Glomerular visceral epithelial cell (primary cell): ENCODE measurements at regions not wholly inside any gene's neighbourhood (a gene's known extent, or its start where the extent isn't known, plus 50 kb on each side); places are given as distances from the start of the nearest gene placed in this dataset.
"Not testable (repeated sequence)": the region's sequence is repeated elsewhere in the genome, so short reads cannot be mapped to it uniquely, and the experiment has no call there.

Source experiments
- DNase-seq: peaks from one replicate; pipeline ENCODE4 v3.0.0-alpha.2; 2016; ENCODE audit errors: extremely low spot score

DNA sequence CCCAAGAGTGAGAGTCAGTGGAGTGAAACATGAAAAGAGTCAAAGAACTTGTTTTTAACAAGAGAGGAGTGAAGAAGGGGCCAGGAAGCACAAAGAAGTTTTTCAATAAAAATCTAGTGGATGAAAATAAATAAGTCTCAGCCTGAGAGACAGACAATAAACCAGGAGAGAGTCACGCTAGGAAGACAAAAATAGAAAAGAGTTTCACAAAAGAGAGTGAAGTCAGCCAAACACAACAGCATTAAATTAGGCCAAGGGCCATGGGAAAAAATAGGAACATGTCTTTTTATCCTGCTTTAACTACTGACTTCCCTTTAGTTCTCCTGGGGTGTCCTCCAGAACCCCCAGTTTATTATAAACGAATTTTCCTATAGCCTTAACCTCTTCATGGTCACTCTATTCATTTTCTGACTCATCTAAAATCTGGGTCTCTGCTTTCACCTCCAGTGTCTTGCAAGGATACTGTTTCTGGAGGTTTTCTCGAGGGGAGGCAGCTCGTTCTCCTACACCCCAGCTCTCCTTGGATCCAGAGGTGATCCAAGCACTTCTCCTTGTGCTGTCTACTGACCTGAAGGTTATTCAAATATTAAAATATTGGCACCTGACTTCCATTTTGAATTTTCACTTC lies 571.5 kb upstream of the PPP2R3A start:
- no peak for DNase-seq

DNA sequence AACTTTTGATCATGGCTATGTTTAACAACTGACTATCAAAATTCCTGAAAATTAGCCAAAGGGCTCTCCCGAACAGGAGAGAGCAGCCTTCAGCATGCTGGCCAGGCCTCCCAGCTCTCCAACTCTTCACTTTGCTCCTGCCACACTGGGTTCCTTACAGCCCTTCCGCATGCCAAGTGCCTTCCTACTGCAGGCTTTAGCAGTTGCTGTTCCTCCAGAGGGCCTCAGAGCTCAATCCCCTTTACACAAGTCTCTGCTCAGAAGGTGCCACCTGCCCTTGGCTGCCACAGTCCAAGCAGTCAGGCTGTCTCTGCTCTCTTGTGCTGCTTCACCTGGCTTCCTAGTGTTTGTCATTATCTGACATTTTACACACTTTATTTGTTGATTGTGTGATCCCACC lies 553.1 kb upstream of the PPP2R3A start:
- DNase-seq, result no peak

DNA sequence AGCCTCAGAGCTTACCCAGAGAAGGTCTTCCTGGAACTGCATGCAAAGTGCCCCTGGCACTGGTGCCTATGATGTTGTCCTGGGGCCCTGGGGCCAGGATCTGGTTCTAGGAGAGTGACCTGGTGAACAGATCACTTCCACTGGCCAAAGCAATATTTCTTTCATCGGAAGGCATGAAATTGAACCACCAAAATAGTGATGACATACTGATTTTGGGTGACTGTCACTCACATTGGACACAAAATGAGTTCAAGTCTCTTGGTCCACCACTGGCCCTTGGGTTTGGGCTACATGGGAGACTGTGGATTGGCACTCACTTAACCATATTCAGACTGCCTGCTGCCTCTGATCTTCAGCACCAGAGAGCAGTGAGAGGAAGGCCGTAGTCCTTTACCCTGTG lies 549.3 kb upstream of the PPP2R3A start:
- no peak for DNase-seq

DNA sequence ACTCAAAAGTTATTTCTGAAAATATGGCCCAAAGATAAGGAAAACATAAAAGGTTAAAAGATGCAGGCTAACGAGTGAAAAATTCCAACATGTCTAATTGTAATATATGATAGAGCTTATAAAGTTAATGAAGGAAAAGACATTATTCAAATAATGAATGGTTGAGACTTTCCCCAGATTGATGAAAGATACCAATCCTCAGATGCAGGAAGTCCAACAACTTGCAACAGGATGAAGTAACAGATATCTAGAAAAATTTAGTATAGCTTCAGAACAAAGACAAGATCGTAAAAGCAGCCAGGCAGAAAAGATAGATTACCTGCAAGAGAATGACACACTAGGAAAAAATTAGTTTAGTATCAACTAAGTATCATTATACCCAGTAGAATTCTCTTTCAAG lies 546.4 kb upstream of the PPP2R3A start:
- DNase-seq, result no peak

DNA sequence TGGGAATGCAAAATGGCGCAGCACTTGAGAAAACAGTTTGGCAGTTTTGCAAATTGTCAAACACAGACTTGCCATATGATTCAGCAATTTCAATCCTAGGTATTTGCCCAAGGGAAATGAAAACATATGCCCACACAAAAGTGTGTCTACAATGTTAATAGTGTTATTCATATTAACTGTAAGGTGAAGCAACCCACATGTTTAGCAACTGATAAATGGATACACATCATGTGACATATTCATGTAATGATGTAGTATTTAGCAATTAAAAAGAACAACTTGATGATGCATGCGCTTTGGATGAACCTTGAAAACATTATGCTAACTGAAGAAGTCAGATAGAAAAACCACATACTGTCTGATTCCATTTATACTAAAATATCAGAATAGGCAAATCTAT lies 539.0 kb upstream of the PPP2R3A start:
- no peak for DNase-seq

DNA sequence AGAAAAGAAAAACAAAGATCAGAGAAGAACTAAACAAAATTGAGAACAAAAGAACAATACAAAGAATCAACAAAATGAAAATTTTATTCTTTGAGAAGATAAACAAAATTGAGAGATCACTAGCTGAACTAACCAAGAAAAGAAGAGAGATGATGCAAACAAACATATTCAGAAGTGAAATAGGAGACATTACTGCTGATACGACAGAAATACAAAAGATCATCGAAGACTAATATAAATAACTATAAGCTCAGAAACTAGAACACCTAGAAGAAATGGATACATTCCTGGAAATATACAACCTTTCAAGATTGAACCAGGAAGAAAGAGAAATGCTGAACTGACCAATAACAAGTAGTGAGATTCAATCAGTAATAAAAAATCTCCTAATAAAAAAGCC lies 533.1 kb upstream of the PPP2R3A start:
- no peak for DNase-seq

DNA sequence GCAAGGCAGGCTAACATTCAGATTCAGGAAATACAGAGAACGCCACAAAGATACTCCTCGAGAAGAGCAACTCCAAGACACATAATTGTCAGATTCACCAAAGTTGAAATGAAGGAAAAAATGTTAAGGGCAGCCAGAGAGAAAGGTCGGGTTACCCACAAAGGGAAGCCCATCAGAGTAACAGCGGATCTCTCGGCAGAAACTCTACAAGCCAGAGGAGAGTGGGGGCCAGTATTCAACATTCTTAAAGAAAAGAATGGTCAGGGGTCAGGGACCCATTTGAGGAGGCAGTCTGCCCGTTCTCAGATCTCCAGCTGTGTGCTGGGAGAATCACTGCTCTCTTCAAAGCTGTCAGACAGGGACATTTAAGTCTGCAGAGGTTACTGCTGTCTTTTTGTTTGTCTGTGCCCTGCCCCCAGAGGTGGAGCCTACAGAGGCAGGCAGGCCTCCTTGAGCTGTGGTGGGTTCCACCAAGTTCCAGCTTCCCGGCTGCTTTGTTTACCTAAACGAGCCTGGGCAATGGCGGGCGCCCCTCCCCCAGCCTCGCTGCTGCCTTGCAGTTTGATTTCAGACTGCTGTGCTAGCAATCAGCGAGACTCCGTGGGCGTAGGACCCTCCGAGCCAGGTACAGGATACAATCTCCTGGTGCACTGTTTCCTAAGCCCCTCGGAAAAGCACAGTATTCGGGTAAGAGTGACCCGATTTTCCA lies 526.5 kb upstream of the PPP2R3A start:
- DNase-seq, result not testable (repeated sequence)

DNA sequence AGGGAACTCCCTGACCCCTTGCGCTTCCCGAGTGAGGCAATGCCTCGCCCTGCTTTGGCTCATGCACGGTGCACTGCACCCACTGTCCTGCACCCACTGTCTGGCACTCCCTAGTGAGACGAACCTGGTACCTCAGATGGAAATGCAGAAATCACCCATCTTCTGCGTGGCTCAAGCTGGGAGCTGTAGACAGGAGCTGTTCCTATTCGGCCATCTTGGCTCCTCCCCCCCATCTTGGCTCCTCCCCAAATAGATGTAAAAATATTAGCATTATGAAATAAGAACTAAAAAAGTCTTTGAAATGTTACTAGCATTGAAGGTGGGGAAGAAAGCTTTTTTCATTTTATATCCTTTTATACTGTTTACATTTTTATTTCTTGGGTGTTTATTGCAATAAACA lies 525.9 kb upstream of the PPP2R3A start:
- not testable (repeated sequence) for DNase-seq

DNA sequence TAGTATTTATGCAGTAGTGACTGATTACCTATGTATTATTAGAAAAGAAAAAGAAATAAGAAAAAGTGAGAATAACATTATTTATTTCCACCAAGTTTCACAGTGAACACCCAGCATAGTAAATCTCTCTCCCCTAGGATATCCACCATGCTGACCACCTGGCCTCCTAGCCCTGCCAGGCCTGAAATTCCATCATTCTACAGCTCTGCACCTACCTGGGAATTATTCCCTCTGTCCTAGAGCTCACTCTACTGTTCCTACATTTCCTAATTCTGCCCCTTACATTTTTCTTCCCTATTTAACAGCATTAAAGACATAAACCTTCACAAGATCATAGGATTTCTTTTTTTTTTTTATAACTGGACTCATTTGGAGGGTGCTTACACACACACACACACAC lies 525.3 kb upstream of the PPP2R3A start:
- no peak for DNase-seq

DNA sequence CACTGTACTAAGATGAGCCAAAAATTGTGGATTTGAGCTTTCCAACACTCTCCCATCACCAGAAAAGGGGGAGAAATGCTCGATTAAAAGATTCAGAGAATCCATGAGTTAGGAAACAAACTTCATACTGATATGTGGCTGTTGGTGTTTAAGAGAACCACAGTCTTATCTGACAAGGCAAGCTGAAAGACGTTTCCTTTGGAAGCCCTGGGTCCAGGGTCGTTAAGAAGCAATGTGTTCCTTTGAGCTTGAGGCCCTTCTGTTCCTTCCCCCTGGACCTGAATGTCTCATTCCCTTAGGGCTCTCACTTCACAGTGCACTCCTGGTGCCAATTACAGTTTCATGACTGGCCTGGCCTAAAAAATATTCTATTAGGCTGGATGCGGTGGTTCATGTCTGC lies 524.8 kb upstream of the PPP2R3A start:
- no peak for DNase-seq

DNA sequence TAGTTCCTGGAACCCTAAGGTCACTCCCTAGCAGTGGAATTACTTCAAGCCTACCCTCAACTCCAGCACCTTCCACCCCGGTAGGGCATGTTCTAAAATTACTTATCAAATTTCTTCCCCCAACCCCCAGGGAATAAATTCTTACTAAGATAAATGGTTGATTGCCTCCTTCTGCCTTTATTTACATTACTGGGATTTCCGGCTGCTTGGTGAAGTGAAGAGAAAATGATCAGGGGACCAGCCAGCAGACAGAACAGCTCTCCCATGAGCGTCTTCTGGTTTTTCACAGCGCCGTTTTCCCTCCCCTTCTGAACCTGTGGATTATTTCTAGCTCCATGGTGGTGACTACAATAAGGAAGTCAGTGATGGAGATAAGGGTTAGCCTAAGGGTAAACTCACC lies 521.5 kb upstream of the PPP2R3A start:
- DNase-seq, result no peak

DNA sequence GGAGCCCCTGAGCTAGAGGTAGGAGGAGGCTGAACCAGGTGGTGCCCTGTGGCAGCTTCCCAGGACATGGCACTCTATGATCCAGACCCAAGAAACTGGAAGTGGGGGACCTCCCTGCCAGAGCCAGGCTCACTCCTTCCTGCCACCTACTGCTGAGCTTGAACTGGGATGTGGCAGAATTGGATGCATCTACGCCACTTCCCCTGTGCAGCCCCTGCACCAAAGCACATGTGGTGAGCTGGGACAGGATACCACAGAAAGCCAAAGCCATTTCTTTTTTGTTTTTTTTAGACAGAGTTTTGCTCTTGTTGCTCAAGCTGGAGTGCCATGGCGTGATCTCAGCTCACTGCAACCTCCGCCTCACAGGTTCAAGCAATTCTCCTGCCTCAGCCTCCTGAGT lies 518.0 kb upstream of the PPP2R3A start:
- no peak for DNase-seq

DNA sequence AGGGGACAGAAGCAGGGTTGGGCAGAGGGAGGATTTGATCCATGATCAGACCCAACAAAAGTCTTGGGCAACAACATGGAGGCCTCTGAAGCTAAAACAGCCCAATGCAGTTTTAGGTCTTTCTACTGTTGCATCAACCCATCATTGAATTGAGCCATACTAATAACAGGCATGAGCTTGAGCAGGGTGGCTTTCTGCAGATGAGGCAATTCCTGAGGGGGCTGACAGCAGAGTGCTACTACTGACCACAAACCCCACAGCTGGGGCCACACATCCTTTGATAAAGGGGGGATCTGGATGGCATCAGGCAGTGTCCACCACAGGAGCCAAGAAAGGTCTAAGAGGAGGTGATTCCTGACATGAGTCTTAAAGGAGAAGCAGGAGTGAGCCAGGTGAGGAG lies 517.0 kb upstream of the PPP2R3A start:
- no peak for DNase-seq

DNA sequence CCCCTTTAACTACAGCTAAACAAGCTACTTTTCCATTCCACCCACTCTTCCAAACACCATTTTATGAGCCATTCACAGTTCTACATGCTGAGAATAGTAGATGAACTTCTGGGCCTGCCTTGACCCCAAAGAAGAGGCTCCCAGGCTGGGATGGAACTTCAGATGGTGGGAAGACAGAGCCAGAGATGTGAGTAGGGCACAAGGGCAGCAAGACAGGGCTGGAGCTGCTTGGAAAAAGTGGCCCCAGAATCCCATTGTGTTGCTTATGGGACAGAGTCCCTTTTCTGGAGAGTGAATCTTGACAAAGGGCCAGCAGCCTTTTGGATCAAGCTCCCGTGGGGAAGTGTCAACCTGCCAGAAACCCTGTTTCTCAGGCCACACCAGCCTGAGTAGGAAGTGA lies 516.5 kb upstream of the PPP2R3A start:
- no peak for DNase-seq

DNA sequence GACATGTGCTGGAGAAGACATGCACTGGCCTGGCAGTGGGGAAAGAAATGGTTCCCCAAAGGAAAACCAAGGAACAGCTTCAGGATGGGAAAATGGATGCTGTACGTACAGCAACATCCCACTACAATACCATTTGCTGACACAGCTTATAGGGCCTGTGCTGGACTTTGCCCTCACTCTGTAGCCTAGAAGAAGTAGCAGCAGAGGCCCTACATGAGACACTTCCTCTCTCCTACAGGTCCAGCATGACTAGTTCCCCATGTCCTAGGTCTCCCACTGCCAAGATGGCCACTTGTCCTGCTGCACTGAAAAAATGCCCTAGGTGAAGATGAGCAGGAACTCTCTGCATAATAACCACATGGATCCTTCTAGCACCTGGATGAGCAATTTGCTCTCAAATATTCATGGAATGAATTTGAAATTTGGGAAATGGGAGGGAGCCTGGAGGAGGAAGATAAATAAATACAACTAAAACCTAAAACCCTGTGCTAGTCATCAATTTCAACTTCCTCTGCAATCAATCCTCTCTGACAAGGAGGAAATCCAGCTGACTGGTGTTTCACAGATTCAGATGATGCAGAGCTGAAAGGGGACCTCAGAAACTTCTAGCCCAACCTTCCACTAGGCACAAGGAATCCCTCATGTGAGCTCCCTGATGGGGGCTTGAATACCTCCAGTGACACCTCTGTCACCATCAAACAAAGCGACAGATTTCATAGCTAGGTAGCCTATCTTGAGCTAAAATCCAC lies 514.3 kb upstream of the PPP2R3A start:
- DNase-seq, result no peak

DNA sequence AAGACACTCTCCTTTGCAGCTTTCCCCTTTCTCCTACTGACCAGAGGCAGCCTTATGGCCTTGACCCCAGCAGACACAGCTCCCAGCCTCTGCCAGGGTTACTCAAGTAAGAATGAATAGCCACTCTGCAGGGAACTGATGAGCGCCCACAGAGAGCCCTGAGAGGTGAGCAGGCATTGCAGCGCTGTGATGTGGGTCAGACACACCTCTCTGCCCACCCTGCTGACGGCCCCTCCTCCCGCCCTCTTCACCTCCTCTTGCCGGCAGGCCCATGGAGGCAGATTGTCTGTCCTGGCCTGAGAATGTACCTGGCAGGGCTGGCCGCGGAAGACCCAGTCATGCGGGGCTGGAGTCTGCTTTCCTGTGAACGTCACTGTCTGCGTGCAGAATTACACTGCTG lies 512.6 kb upstream of the PPP2R3A start:
- DNase-seq, result no peak

DNA sequence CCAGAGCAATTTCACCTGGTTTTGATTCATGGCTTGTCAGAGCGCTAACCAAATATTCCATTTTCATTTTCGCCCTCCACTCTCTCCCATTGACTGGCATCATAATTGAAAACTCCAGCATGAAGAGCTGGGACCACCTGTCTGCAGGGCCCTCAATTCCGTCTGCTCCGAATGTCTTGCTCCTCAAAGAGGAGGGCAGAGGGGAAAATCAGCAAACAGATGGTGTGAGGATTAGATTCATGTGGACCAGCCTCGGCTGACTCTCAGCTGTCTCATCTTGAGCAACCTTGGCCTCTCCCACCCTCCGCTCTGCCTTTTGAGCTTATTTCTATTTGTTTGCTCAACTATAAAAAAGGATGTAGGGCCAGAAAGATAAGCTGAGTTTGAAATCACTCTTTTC lies 512.2 kb upstream of the PPP2R3A start:
- no peak for DNase-seq

DNA sequence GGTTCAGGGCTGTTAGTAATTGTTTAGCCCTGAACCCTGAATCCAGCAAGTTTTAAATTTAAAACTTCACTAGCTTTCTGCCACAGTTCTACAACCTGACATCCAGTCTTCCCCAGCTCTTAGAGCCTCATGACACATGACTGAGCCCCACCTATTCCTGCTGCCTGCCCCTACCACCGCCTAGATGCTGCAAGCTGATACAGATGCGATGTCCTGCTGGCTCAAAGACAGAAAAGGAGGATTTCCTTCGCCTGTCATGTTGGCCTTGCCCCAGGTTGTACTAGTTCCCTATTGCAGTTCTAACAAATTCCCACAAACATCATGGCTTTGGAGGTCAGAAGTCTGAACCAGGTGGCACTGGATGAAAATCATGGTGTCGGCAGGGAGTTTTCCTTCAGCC lies 510.6 kb upstream of the PPP2R3A start:
- no peak for DNase-seq

DNA sequence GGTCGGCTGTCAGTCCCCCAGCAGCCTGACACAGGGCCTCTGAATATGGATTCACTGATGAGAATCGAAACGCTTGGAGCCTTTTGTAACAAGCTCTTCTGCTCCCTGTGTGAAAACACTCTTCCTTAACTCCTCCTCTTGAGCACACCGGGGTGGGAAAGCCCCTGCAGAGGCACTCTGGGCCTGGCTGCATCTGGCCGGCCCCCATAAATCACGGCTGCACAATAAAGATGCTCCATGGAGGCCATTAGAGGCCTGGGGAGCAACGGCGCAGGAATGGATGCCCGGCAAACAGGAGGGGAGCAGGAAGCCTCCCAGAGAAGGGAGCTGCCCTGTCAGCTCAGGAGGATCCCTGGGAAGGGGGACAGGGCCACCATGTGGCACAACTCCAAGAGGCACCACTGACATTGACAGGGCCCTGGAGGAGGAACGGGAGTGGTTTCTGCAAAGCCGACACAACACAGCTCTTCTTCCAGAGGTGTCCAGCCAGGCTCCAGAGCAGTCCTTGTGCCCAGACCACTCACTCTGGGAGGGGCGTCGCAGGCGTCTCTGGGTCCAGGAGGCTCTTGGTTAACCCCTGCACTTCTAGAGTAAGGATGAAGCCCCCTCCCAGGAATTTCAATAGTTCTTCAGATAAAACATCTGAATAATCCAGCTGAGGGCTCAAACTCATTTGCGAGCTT lies 509.3 kb upstream of the PPP2R3A start:
- DNase-seq, result no peak

DNA sequence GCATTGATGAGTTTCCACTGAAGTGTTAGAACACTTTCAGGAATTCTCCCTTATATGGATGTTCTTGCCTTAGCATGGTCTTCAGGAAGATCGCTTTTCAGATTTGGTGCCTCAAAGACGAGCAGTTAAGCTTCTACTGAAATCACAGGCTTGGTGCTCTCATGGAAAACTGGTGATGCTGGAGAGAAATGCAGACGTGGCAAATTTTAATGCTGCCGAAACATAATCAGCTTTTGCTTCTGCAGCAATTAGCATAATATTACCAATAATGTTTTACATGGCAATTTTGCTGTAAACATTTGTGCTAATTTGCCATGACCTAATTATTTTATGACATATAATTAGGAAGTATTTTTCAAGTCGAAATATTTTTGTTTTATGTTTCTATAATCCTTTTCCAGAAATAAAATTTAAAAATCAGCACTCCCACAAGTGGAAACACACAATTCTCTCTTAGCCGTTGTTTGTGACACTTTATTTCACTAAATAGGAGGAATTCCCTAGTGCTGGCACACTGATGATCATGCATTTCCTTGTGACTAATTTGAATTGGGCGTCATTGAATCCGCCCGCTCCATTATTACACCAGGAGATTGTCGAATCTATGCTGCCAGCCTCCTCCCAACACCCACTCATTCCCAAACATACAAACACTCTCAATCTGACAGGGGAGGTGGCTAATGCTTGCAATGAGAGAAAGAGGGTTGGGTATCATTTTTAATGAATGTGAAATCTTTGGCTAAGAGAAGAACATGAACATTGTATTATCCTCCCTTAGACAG lies 506.8 kb upstream of the PPP2R3A start:
- DNase-seq, result no peak

DNA sequence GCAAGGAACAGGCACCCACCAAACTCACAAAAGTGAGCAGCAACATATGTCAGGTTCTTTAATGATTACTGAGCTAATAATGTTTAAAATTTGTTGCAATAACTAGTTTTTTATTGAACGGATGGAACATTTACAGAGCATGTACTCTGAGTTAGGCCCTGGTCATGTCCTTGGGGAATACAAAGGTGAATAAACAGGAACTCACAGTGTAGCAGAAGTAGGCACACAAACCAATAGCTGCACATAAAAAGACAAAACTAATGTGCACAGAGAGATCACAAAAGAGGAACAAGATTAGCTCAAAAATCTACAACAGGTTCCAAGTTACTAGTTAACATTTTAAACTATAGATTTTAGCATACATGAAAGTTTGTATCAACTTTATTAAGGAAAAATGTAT lies 505.3 kb upstream of the PPP2R3A start:
- no peak for DNase-seq

DNA sequence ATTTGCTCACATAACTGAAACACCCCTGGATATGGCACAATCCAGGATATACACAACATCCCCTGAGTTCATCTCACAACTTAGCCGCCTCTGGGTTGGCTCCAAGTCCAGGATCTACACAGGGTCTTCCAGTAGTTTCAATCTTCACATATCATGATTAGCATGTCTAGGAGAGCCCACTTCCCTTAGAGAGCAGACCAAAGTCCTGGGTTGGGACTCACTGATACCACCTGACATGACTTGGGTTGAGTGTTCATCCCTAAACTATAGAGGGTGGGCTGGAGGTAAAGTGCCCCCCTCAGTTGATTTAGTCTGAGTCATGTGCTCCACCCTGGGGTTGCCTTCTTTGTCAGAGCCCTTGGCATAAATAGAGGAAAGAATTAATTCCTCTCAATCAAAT lies 493.6 kb upstream of the PPP2R3A start:
- no peak for DNase-seq
